AG09319 (cell line): ENCODE measurements at regions not wholly inside any gene's neighbourhood (a gene's known extent, or its start where the extent isn't known, plus 50 kb on each side); places are given as distances from the start of the nearest gene placed in this dataset.
"Not testable (repeated sequence)": the region's sequence is repeated elsewhere in the genome, so short reads cannot be mapped to it uniquely, and the experiment has no call there.

Source experiments
- DNase-seq: peaks from one replicate; pipeline ENCODE4 v3.0.0-alpha.2; 2010; ENCODE audit warnings: low read depth; ENCODE audit errors: extremely low read depth
- TF ChIP-seq, protein P1 (sequence below): IDR thresholded peaks from 2 replicates; pipeline ENCODE4 v1.5.1; 2011; ENCODE audit warnings: low read depth, mild to moderate bottlenecking, inconsistent platforms, low read length, moderate library complexity

DNA sequence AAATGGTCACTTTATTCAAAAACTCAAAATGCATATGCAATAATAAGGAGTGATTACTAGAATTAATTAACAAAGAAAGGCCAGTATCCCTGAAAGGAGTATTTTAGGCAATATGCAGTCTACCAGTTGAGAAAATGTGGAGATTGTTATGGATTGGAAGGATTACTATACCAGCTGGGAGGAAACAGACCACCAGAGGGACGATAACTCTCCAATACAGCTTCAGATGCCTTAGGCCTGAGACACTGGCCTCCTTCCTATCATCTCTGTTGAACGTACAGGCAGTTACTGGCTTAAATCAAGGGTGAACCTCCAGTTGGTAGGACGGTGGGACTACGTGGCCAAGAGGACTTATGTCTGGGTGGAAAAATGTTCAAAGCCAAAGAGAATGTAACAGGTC lies 336.4 kb upstream of the EPHA4 start:
- no peak for DNase-seq
- TF ChIP-seq, protein P1, sequence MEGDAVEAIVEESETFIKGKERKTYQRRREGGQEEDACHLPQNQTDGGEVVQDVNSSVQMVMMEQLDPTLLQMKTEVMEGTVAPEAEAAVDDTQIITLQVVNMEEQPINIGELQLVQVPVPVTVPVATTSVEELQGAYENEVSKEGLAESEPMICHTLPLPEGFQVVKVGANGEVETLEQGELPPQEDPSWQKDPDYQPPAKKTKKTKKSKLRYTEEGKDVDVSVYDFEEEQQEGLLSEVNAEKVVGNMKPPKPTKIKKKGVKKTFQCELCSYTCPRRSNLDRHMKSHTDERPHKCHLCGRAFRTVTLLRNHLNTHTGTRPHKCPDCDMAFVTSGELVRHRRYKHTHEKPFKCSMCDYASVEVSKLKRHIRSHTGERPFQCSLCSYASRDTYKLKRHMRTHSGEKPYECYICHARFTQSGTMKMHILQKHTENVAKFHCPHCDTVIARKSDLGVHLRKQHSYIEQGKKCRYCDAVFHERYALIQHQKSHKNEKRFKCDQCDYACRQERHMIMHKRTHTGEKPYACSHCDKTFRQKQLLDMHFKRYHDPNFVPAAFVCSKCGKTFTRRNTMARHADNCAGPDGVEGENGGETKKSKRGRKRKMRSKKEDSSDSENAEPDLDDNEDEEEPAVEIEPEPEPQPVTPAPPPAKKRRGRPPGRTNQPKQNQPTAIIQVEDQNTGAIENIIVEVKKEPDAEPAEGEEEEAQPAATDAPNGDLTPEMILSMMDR, result no peak

GRCh38 chr2:221897718-221898117 lies 325.6 kb upstream of the EPHA4 start:
- no peak for DNase-seq
- TF ChIP-seq, protein P1, result no peak

- DNase-seq, result no peak
- TF ChIP-seq, protein P1, result no peak
These were observed 324.5 kb upstream of the EPHA4 start for GRCh38 chr2:221896505-221897151.

DNA sequence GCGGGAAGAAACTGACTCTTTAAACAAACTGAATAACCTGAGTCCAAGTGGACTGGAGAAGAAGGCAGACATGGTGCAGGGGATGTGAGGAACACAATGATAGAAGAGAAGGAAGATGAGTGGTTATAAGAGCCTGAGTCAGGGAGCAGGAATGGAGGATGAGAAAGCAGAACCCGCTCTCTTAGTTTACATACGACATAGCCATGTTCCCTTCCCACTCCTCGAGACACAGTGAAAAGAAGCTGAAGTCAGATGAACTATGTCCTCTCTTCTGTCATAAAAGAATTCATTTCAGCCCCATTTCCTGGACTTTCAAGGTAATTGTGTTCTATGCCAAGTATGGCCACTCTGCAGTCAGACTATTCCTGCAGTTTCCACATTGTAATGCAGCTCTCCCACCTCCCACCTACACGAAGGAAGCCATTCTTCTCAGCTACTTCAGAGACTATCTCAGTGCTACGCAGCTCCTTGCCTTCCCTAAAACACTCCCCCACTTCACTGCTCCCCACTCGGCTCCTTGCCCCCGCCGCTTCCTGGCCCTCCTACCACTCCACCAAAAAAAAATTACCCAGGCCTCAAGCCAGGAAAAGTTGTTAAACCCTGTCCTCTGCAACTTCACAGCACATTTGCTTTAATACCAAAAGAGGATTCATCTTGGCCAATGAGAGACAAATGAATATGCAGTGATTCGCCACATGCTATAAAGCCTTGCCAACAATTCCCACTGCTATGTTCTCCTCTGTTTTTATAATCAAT lies 323.4 kb upstream of the EPHA4 start:
- TF ChIP-seq, protein P1, result no peak
- DNase-seq, result no peak

GRCh38 chr2:221893501-221893900 lies 321.4 kb upstream of the EPHA4 start:
- no peak for DNase-seq
- TF ChIP-seq, protein P1, result no peak

DNA sequence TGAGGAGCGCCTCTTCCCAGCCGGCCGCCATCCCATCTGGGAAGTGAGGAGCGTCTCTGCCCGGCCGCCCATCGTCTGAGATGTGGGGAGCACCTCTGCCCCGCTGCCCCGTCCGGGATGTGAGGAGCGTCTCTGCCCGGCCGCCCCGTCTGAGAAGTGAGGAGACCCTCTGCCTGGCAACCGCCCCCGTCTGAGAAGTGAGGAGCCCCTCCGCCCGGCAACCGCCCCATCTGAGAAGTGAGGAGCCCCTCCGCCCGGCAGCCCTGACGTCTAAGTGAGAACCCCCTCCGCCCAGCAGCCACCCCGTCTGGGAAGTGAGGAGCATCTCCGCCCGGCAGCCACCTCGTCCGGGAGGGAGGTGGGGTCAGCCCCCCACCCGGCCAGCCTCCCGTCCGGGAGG lies 319.9 kb upstream of the EPHA4 start:
- DNase-seq, result not testable (repeated sequence)

DNA sequence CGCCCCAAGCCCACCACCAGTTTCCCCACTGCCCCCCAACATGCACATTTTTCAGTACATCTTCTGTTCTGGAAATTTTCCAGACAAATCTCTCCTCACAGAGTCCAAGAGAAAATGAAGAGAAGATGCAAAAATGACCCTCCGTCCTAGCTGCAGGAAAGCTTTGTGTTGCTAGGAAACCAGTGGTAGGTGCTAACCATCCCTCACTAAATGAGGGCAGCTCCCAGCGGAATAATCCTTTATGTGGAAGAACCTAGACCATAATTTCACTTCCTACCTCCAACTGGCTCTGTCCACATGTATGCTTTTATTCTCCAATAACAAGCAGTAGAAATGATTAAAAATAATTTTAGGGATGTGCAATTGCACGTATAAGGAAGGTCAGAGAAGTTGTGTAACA lies 311.9 kb upstream of the EPHA4 start:
- TF ChIP-seq, protein P1, result no peak
- DNase-seq, result no peak

DNA sequence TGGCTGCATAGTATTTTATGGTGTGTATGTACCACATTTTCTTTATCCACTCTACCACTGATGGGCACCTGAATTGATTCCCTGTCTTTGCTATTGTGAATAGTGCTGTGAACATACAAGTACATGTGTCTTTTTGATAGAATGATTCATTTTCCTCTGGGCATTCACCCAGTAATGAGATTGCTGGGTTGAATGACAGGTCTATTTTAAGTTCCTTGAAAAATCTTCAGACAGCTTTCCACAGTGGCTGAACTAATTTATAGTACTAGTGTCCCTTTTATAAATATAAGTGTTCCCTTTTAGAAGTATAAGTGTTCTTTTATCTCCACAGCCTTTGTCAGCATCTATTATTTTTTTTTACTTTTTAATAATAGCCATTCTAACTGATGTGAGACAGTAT lies 303.9 kb upstream of the EPHA4 start:
- DNase-seq, result no peak
- TF ChIP-seq, protein P1, result no peak
